SU-DHL-6 (cell line): ENCODE measurements at regions not wholly inside any gene's neighbourhood (a gene's known extent, or its start where the extent isn't known, plus 50 kb on each side); places are given as distances from the start of the nearest gene placed in this dataset.

ENCODE experiments used
- H2AFZ ChIP-seq: fragments of 200-600 bp; sonication (generic); 2 replicates; pipeline ENCODE4 v1.6.1; 2014; ENCODE audit warnings: low read depth, mild to moderate bottlenecking, moderate library complexity, mixed read lengths, antibody characterized with exemption, low read length; ENCODE audit not compliant: severe bottlenecking
- H3F3A ChIP-seq: fragments of 200-600 bp; shearing (Covaris generic); 2 replicates; pipeline ENCODE4 v1.6.0; 2016; ENCODE audit warnings: antibody characterized with exemption, mild to moderate bottlenecking; ENCODE audit not compliant: insufficient read depth
- H3K27ac ChIP-seq: fragments of 200-600 bp; sonication (generic); 2 replicates; pipeline ENCODE4 v1.5.1; 2016; ENCODE audit warnings: low read depth, mild to moderate bottlenecking, low read length, moderate library complexity, mixed read lengths
- H3K27me3 ChIP-seq: fragments of 200-600 bp; sonication (generic), shearing (Covaris generic); 2 replicates; pipeline ENCODE4 v1.6.0; 2014; ENCODE audit warnings: mild to moderate bottlenecking, low read length
- H3K36me3 ChIP-seq: fragments of 200-600 bp; sonication (generic); 2 replicates; pipeline ENCODE4 v1.6.1; 2014; ENCODE audit warnings: mild to moderate bottlenecking, low read length, mixed read lengths
- H3K4me2 ChIP-seq: fragments of 300-600, 200-600 bp; shearing (Covaris generic), sonication (generic); 2 replicates; pipeline ENCODE4 v1.6.0; 2014; ENCODE audit warnings: low read length, low read depth, mild to moderate bottlenecking; ENCODE audit not compliant: poor library complexity, severe bottlenecking
- H3K4me3 ChIP-seq: fragments of 200-600 bp; sonication (generic); 2 replicates; pipeline ENCODE4 v1.5.1; 2014; ENCODE audit warnings: antibody characterized with exemption, low read length, mild to moderate bottlenecking, mixed read lengths; ENCODE audit not compliant: insufficient read depth, poor library complexity, severe bottlenecking
- H3K79me2 ChIP-seq: fragments of 200-600 bp; sonication (generic); 2 replicates; pipeline ENCODE4 v1.6.1; 2014; ENCODE audit warnings: mild to moderate bottlenecking, low read length, moderate library complexity; ENCODE audit not compliant: insufficient read depth
- H3K9ac ChIP-seq: fragments of 200-600 bp; sonication (generic); 2 replicates; pipeline ENCODE4 v1.7.0; 2014; ENCODE audit warnings: mild to moderate bottlenecking, low read length
- H3K9me2 ChIP-seq: fragments of 200-600 bp; sonication (generic); replicated peaks from 2 replicates; pipeline ENCODE4 v1.6.1; 2014; ENCODE audit warnings: low read length; ENCODE audit not compliant: insufficient read depth
- H3K9me3 ChIP-seq: fragments of 200-600 bp; sonication (generic); 2 replicates; pipeline ENCODE4 v1.6.1; 2014; ENCODE audit warnings: low read length, mixed read lengths; ENCODE audit not compliant: insufficient read depth
- H4K20me1 ChIP-seq: fragments of 200-600 bp; sonication (generic); 2 replicates; pipeline ENCODE4 v1.6.1; 2014; ENCODE audit warnings: low read depth, mild to moderate bottlenecking, antibody characterized with exemption, low read length, moderate library complexity, mixed read lengths
- EZH2phosphoT487 ChIP-seq: fragments of 200-600 bp; sonication (generic), shearing (Covaris generic); conservative IDR thresholded peaks from 2 replicates; pipeline ENCODE4 v1.6.1; 2018; ENCODE audit warnings: mild to moderate bottlenecking, antibody characterized with exemption, low read length, moderate library complexity, mixed read lengths
- TF ChIP-seq, protein P1 (sequence below): fragments of 200-600 bp; sonication (generic); IDR thresholded peaks from one replicate; pipeline ENCODE4 v1.5.1; 2017; ENCODE audit warnings: antibody characterized with exemption, mild to moderate bottlenecking, low read length, moderate library complexity; ENCODE audit not compliant: insufficient read depth, poor library complexity, severe bottlenecking

DNA sequence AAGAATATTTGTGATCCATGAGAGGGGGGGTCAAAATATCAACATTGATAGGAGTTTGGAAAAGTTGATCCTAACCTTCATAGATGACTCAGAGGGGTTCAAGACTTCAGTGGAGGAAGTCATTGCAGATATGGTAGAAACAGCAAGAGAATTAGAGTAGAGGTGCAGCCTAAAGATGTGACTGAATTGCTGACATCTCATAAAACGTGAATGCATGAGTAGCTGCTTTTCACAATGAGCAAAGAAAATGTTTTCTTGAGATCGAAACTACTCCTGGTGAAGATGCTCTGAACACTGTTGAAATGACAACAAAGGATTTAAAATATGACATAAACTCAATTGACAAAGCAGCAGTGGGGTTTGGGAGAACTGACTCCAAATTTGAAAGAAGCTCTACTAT, 700.7 kb upstream of the FZD8 start:
- TF ChIP-seq EZH2phosphoT487 = no peak
- TF ChIP-seq, protein P1, sequence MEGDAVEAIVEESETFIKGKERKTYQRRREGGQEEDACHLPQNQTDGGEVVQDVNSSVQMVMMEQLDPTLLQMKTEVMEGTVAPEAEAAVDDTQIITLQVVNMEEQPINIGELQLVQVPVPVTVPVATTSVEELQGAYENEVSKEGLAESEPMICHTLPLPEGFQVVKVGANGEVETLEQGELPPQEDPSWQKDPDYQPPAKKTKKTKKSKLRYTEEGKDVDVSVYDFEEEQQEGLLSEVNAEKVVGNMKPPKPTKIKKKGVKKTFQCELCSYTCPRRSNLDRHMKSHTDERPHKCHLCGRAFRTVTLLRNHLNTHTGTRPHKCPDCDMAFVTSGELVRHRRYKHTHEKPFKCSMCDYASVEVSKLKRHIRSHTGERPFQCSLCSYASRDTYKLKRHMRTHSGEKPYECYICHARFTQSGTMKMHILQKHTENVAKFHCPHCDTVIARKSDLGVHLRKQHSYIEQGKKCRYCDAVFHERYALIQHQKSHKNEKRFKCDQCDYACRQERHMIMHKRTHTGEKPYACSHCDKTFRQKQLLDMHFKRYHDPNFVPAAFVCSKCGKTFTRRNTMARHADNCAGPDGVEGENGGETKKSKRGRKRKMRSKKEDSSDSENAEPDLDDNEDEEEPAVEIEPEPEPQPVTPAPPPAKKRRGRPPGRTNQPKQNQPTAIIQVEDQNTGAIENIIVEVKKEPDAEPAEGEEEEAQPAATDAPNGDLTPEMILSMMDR = no peak
- H4K20me1 ChIP-seq = no peaks in the 10 kb centered on the region

DNA sequence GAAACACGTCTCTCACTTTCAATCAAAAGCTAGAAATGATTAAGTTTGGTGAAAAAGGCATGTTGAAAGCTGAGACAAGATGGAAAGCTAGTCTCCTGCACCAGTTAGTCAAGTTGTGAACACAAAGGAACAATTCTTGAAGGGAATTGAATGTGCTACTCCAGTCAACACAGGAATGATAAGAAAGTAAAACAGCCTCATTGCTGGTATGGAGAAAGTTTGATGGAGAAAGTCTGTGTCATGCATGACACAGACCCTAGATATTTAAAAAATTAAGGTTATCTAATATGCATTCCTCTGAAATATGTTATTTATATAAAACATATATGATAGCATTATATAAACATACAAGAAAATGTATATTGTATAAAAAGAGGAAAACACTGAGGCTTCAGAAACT, 699.4 kb upstream of the FZD8 start:
- Histone ChIP-seq H3K27me3 (no peaks in the 10 kb centered on the region), H3K27ac (no peak overlapping the region), H2AFZ (no peak overlapping the region), H3K9me3 (no peaks in the 10 kb centered on the region), H3K4me2 (no peak overlapping the region), H3K79me2 (no peaks in the 10 kb centered on the region), H3K9ac (no peak overlapping the region), H3K9me2 (no peaks in the 10 kb centered on the region), H3K4me3 (no peak overlapping the region), H3K36me3 (no peaks in the 10 kb centered on the region), H3F3A (no peaks in the 10 kb centered on the region), H4K20me1 (no peaks in the 10 kb centered on the region)
- no peak for TF ChIP-seq EZH2phosphoT487
- TF ChIP-seq, protein P1 = no peak

More for the DNA sequence above, 700.7 kb upstream of the FZD8 start:
- H3K4me2 ChIP-seq = no peak overlapping the region
- H3K9me3 ChIP-seq = no peaks in the 10 kb centered on the region
- H3K79me2 ChIP-seq = no peaks in the 10 kb centered on the region
- H3K36me3 ChIP-seq = no peaks in the 10 kb centered on the region
- H3K9me2 ChIP-seq = no peaks in the 10 kb centered on the region
- no peak overlapping the region for H3K9ac ChIP-seq
- no peaks in the 10 kb centered on the region for H3F3A ChIP-seq
- H3K27ac ChIP-seq = no peak overlapping the region
- H3K27me3 ChIP-seq = no peaks in the 10 kb centered on the region
- H2AFZ ChIP-seq = no peak overlapping the region
- H3K4me3 ChIP-seq = no peak overlapping the region

DNA sequence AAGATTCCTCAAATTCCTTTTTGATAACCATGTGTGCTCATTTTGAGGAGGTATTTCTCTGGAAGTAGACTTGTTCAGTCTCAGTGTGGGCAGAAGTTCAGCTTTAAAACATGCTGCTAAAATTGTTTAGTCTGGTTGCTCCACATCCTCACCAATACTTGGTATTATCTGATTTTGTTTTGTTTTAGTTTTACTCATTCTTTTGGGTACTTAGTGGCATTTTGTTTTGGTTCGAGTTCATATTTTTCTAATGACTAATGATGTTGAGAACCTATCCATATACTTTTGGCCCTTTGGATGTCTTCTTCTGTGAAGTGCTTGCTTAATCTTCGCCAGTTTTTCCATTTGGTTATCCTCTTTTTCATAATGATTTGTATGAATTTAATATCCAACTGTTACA, 694.2 kb upstream of the FZD8 start:
- Histone ChIP-seq H3K27me3 (no peaks in the 10 kb centered on the region), H3K27ac (no peak overlapping the region), H3F3A (no peaks in the 10 kb centered on the region), H3K4me2 (no peak overlapping the region), H3K9me2 (no peaks in the 10 kb centered on the region), H3K79me2 (no peaks in the 10 kb centered on the region), H3K9ac (no peak overlapping the region), H4K20me1 (no peaks in the 10 kb centered on the region), H2AFZ (no peak overlapping the region), H3K9me3 (no peaks in the 10 kb centered on the region), H3K4me3 (no peak overlapping the region), H3K36me3 (no peaks in the 10 kb centered on the region)
- TF ChIP-seq, protein P1 = no peak
- no peak for TF ChIP-seq EZH2phosphoT487

DNA sequence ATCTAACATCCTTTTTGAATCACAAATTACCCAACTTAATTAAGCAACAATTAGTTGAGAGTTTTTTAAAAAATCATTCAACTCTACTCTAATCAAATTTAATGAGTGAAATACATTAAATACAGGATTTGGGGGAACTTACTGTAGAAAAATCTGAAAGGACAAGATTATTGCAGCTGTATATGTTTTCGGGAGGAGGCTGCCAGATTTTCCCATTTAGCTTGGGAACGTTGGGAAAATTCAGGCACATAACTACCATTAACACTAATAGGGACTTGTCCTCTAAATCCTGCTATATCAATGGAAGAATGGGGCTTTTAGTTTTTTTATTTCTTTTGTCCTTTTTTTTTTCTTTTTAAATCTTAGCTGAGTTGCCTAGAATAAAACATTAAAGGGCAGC, 691.4 kb upstream of the FZD8 start:
- H3K27ac ChIP-seq = no peak overlapping the region
- H2AFZ ChIP-seq = no peak overlapping the region
- no peak overlapping the region for H3K4me2 ChIP-seq
- H3K36me3 ChIP-seq = no peaks in the 10 kb centered on the region
- H3K27me3 ChIP-seq = no peaks in the 10 kb centered on the region
- no peak overlapping the region for H3K9ac ChIP-seq
- TF ChIP-seq EZH2phosphoT487 = no peak
- TF ChIP-seq, protein P1 = no peak
- no peaks in the 10 kb centered on the region for H3K9me2 ChIP-seq
- H3K9me3 ChIP-seq = no peaks in the 10 kb centered on the region
- H3K4me3 ChIP-seq = no peak overlapping the region
- no peaks in the 10 kb centered on the region for H3F3A ChIP-seq
- no peaks in the 10 kb centered on the region for H4K20me1 ChIP-seq
- H3K79me2 ChIP-seq = no peaks in the 10 kb centered on the region
